PC-9 (cell line): ENCODE measurements at regions not wholly inside any gene's neighbourhood (a gene's known extent, or its start where the extent isn't known, plus 50 kb on each side); places are given as distances from the start of the nearest gene placed in this dataset.
A peak's percentile ranks its signal among the peaks of the same experiment; 100 is the strongest.

Experiments
- BruUV-seq: library from RNA; stranded (reverse); fragments of 400-500 nt; replicated peaks from 2 replicates; lab custom pipeline; 2021; lab: Mats Ljungman, UMichigan
- CTCF ChIA-PET: fragments of 300-600 bp; sonication (Branson Sonifier 250); formaldehyde crosslinking; loops from one replicate; lab custom pipeline; 2022; ENCODE audit warnings: antibody characterized with exemption; lab: Charles Lee
- POLR2A ChIA-PET: fragments of 300-600 bp; sonication (Branson Sonifier 250); formaldehyde crosslinking; loops from one replicate; lab custom pipeline; 2022; ENCODE audit warnings: antibody characterized with exemption; ENCODE audit not compliant: unreplicated experiment; lab: Charles Lee
- DNase-seq, 2 experiments: peaks; one replicate each; pipeline versions ENCODE4 v3.0.0 to v3.0.0-alpha.2; 2015 to 2022; ENCODE audit warnings: mixed read lengths in 1 of 2
- H2AFZ ChIP-seq: fragments of 200-600 bp; sonication (generic); 2 replicates; pipeline ENCODE4 v1.8.1; 2017; ENCODE audit warnings: antibody characterized with exemption
- H3F3A ChIP-seq: fragments of 200-600 bp; sonication (generic); 2 replicates; pipeline ENCODE4 v1.8.1; 2017; ENCODE audit warnings: antibody characterized with exemption, mild to moderate bottlenecking, low read depth; ENCODE audit not compliant: insufficient read depth
- H3K27ac ChIP-seq: fragments of 200-600 bp; sonication (generic); 2 replicates; pipeline ENCODE4 v1.6.1; 2016; ENCODE audit warnings: mixed run types
- H3K27me3 ChIP-seq: fragments of 200-600 bp; sonication (generic); 2 replicates; pipeline ENCODE4 v1.6.1; 2016; ENCODE audit warnings: low read depth, mixed run types; ENCODE audit not compliant: insufficient read depth
- H3K36me3 ChIP-seq: fragments of 200-600 bp; sonication (generic); 2 replicates; pipeline ENCODE4 v1.6.1; 2016; ENCODE audit warnings: low read depth, mixed run types
- H3K4me1 ChIP-seq: fragments of 200-600 bp; sonication (generic); replicated peaks from 2 replicates; pipeline ENCODE4 v1.6.1; 2016; ENCODE audit warnings: mixed run types; ENCODE audit not compliant: insufficient read depth
- H3K4me2 ChIP-seq: fragments of 200-600 bp; sonication (generic); 2 replicates; pipeline ENCODE4 v1.6.1; 2017; ENCODE audit warnings: mixed run types
- H3K4me3 ChIP-seq: fragments of 200-600 bp; sonication (generic); 2 replicates; pipeline ENCODE4 v1.6.1; 2016; ENCODE audit warnings: mixed run types
- H3K79me2 ChIP-seq: fragments of 200-600 bp; sonication (generic); 2 replicates; pipeline ENCODE4 v1.6.1; 2017; ENCODE audit warnings: low read depth, mixed run types
- H3K9me2 ChIP-seq: fragments of 200-600 bp; sonication (generic); 2 replicates; pipeline ENCODE4 v1.8.1; 2017; ENCODE audit warnings: mild to moderate bottlenecking; ENCODE audit not compliant: insufficient read depth
- H3K9me3 ChIP-seq: fragments of 200-600 bp; sonication (generic); 2 replicates; pipeline ENCODE4 v1.8.1; 2016; ENCODE audit warnings: low read depth; ENCODE audit not compliant: insufficient read depth
- H4K20me1 ChIP-seq: fragments of 200-600 bp; sonication (generic); 2 replicates; pipeline ENCODE4 v1.8.1; 2017; ENCODE audit not compliant: insufficient read depth
- CTCF ChIP-seq: fragments of 200-600 bp; sonication (generic); conservative IDR thresholded peaks from 2 replicates; pipeline ENCODE4 v1.6.1; 2017; ENCODE audit warnings: mixed run types, antibody characterized with exemption, mild to moderate bottlenecking, moderate library complexity
- EZH2 ChIP-seq: fragments of 200-600 bp; sonication (generic); IDR thresholded peaks from 2 replicates; pipeline ENCODE4 v1.8.0; 2017; ENCODE audit warnings: antibody characterized with exemption, low read depth
- intact Hi-C: fragments of 100-400 bp; cut with micrococcal nuclease; formaldehyde crosslinking; loops from one replicate; pipeline ENCODE4 v1.10.0; 2022; ENCODE audit not compliant: unreplicated experiment

- TF ChIP-seq EZH2 (no peak), CTCF (no peak)
- ChIA-PET CTCF (no interaction called here), POLR2A (no interaction called here)
- no peak overlapping the region for H3K4me2 ChIP-seq
- H3K27me3 ChIP-seq, result peaks cover 15% of the 10 kb centered on the region; the same call in 1 of the 2 replicates
- H3K36me3 ChIP-seq, result no peaks in the 10 kb centered on the region
- no peaks in the 10 kb centered on the region for H3F3A ChIP-seq
- DNase-seq, result no peak
- H3K79me2 ChIP-seq, result no peaks in the 10 kb centered on the region
- H3K4me3 ChIP-seq, result no peak overlapping the region
- H2AFZ ChIP-seq, result no peak overlapping the region
- intact Hi-C loops, result no loop called here
- H4K20me1 ChIP-seq, result no peaks in the 10 kb centered on the region
- no TSS peak for BruUV-seq
- H3K9me2 ChIP-seq, result no peaks in the 10 kb centered on the region
- H3K27ac ChIP-seq, result no peak overlapping the region
- H3K4me1 ChIP-seq, result peaks cover 11% of the 10 kb centered on the region
- no peaks in the 10 kb centered on the region for H3K9me3 ChIP-seq
Measured at GRCh38 chr6:41455818-41456217, 90.4 kb upstream of the FOXP4 start.

DNA sequence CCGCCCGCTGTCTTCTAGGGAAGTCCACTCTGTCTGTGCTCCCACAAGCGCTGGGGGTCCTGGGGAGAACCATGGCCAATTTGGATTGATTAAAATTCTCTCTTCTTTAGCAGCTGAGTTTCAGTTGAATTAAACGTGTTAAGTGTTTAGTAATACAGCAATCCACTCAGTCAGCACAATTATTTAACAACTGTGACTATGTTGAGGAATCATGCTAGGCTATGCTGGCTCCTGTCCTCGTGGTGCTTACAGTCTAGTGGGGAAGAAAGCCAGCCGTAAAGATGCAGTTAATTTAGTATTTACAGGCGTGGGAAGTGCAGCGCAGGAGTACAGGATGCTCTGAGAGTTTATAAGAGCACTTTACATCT, 88.9 kb upstream of the FOXP4 start:
- ChIA-PET POLR2A (no interaction called here), CTCF (interaction anchor here (0.9 kb wide), 1 partner anchor 98 kb away, joined by 4 read pairs; no protein-coding TSS in a partner anchor)
- H4K20me1 ChIP-seq, result no peaks in the 10 kb centered on the region
- no peaks in the 10 kb centered on the region for H3K36me3 ChIP-seq
- TF ChIP-seq CTCF (no peak), EZH2 (no peak)
- no peak overlapping the region for H3K4me2 ChIP-seq
- peaks cover 15% of the 10 kb centered on the region; the same call in 1 of the 2 replicates for H3K27me3 ChIP-seq
- H3K9me3 ChIP-seq, result no peaks in the 10 kb centered on the region
- H3F3A ChIP-seq, result no peaks in the 10 kb centered on the region
- no peaks in the 10 kb centered on the region for H3K79me2 ChIP-seq
- no peak overlapping the region for H3K27ac ChIP-seq
- DNase-seq, result no peak
- H2AFZ ChIP-seq, result no peak overlapping the region
- H3K4me1 ChIP-seq, result peaks cover 11% of the 10 kb centered on the region
- no TSS peak for BruUV-seq
- H3K4me3 ChIP-seq, result no peak overlapping the region
- H3K9me2 ChIP-seq, result no peaks in the 10 kb centered on the region
- intact Hi-C loops, result no loop called here

DNA sequence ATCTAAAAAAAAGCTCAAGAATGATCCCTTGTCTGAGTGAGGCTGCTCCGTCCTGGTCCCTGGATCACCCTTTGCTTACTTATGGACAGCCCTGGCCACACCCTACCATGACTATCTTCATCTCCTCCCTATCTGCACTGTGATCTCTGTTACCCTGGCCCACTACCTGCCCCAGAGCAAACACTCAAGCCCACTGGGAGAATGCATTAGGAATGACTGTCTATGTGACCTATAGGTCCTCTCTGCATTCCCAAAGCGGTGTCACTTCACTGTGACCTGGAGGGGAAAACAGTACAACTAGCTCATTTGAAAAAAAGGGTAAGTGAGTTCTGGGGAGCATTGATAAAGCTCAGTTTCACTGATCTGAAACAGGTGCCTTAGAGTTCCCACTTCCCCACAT, 86.4 kb upstream of the FOXP4 start:
- intact Hi-C loops, result no loop called here
- H3K4me2 ChIP-seq, result 0 out of 2 replicates have a peak overlapping the region, but pooled peaks have one; percentile 13
- H3F3A ChIP-seq, result no peaks in the 10 kb centered on the region
- no peaks in the 10 kb centered on the region for H4K20me1 ChIP-seq
- H2AFZ ChIP-seq, result no peak overlapping the region
- CTCF ChIA-PET, result no interaction called here
- peak in 1 of 2 experiments; percentile 42 for DNase-seq
- H3K9me2 ChIP-seq, result no peaks in the 10 kb centered on the region
- peaks cover 11% of the 10 kb centered on the region for H3K4me1 ChIP-seq
- peaks cover 13% of the 10 kb centered on the region; the same call in 1 of the 2 replicates for H3K27me3 ChIP-seq
- no peaks in the 10 kb centered on the region for H3K9me3 ChIP-seq
- H3K4me3 ChIP-seq, result no peak overlapping the region
- POLR2A ChIA-PET, result no interaction called here
- no TSS peak for BruUV-seq
- TF ChIP-seq CTCF (no peak), EZH2 (no peak)
- no peaks in the 10 kb centered on the region for H3K79me2 ChIP-seq
- H3K36me3 ChIP-seq, result no peaks in the 10 kb centered on the region
- H3K27ac ChIP-seq, result no peak overlapping the region
